ENCODE measurements at regions not wholly inside any gene's neighbourhood (a gene's known extent, or its start where the extent isn't known, plus 50 kb on each side); places are given as distances from the start of the nearest gene placed in this dataset.

- no peaks in the 10 kb centered on the region for H3K36me3 Mint-ChIP-seq (ENCODE audit: low read depth)
- no peak for ATAC-seq (ENCODE audit: low read depth)
- POLR2A ChIA-PET: no interaction called here
- H3K27ac Mint-ChIP-seq: no peak overlapping the region
- H3K4me3 Mint-ChIP-seq: no peak overlapping the region
- H3K4me1 Mint-ChIP-seq: no peaks in the 10 kb centered on the region
- DNase-seq: no peak
- CTCF ChIA-PET: no interaction called here
- no peak for TF ChIP-seq CTCF (IDR thresholded peaks at IDR 0.05)
- no peaks in the 10 kb centered on the region for H3K9me3 Mint-ChIP-seq
- intact Hi-C loops (cut with micrococcal nuclease): loop anchor here (5.0 to 10.0 kb wide), 2 partner anchors 1400 to 1923 kb away; no protein-coding TSS in a partner anchor
- no peaks in the 10 kb centered on the region for H3K27me3 Mint-ChIP-seq
These were observed 151.6 kb downstream of the TEX29 start for GRCh38 chr13:111472083-111472482.

- no peak overlapping the region for H3K4me3 Mint-ChIP-seq
- POLR2A ChIA-PET: no interaction called here
- TF ChIP-seq CTCF (IDR thresholded peaks at IDR 0.05): no peak
- DNase-seq (no peak), ATAC-seq (ENCODE audit: low read depth) (no peak)
- H3K4me1 Mint-ChIP-seq: no peaks in the 10 kb centered on the region
- no peak overlapping the region for H3K27ac Mint-ChIP-seq
- no peaks in the 10 kb centered on the region for H3K36me3 Mint-ChIP-seq (ENCODE audit: low read depth)
- no peaks in the 10 kb centered on the region for H3K27me3 Mint-ChIP-seq
- H3K9me3 Mint-ChIP-seq: no peaks in the 10 kb centered on the region
- intact Hi-C loops (cut with micrococcal nuclease): loop anchor here (5.0 to 10.0 kb wide), 2 partner anchors 1399 to 1922 kb away; no protein-coding TSS in a partner anchor
- CTCF ChIA-PET: no interaction called here
These were observed 152.4 kb downstream of the TEX29 start for GRCh38 chr13:111472559-111473460.

- ChIA-PET POLR2A (no interaction called here), CTCF (interaction anchor here (0.6 to 0.9 kb wide), 2 partner anchors 8 to 1132 kb away, joined by 3 to 5 read pairs; no protein-coding TSS in a partner anchor)
- no peak for TF ChIP-seq CTCF (IDR thresholded peaks at IDR 0.05)
- Mint-ChIP-seq H3K27me3 (no peaks in the 10 kb centered on the region), H3K4me3 (no peak overlapping the region), H3K27ac (no peak overlapping the region), H3K9me3 (no peaks in the 10 kb centered on the region), H3K36me3 (ENCODE audit: low read depth) (no peaks in the 10 kb centered on the region), H3K4me1 (no peaks in the 10 kb centered on the region)
- DNase-seq (no peak), ATAC-seq (ENCODE audit: low read depth) (no peak)
- intact Hi-C loops (cut with micrococcal nuclease): loop anchor here (5.0 to 10.0 kb wide), 2 partner anchors 1398 to 1920 kb away; no protein-coding TSS in a partner anchor
These were observed 153.9 kb downstream of the TEX29 start for GRCh38 chr13:111474136-111475002.

GRCh38 chr13:111475488-111475887 lies 155.0 kb downstream of the TEX29 start:
- no peak for DNase-seq
- H3K4me3 Mint-ChIP-seq: no peak overlapping the region
- intact Hi-C loops (cut with micrococcal nuclease): loop anchor here (10.0 kb wide), 1 partner anchor 1919 kb away; no protein-coding TSS in a partner anchor
- H3K9me3 Mint-ChIP-seq: no peaks in the 10 kb centered on the region
- POLR2A ChIA-PET: no interaction called here
- no peaks in the 10 kb centered on the region for H3K4me1 Mint-ChIP-seq
- CTCF ChIA-PET: no interaction called here
- H3K27me3 Mint-ChIP-seq: no peaks in the 10 kb centered on the region
- H3K27ac Mint-ChIP-seq: no peak overlapping the region
- no peaks in the 10 kb centered on the region for H3K36me3 Mint-ChIP-seq (ENCODE audit: low read depth)
- ATAC-seq (ENCODE audit: low read depth): no peak
- no peak for TF ChIP-seq CTCF (IDR thresholded peaks at IDR 0.05)

GRCh38 chr13:111476197-111476596 lies 155.8 kb downstream of the TEX29 start:
- Mint-ChIP-seq H3K4me3 (no peak overlapping the region), H3K9me3 (no peaks in the 10 kb centered on the region), H3K27ac (no peak overlapping the region), H3K36me3 (ENCODE audit: low read depth) (no peaks in the 10 kb centered on the region), H3K4me1 (no peaks in the 10 kb centered on the region), H3K27me3 (no peaks in the 10 kb centered on the region)
- ATAC-seq (ENCODE audit: low read depth): no peak
- TF ChIP-seq CTCF (IDR thresholded peaks at IDR 0.05): no peak
- no peak for DNase-seq
- intact Hi-C loops (cut with micrococcal nuclease): loop anchor here (10.0 kb wide), 1 partner anchor 1919 kb away; no protein-coding TSS in a partner anchor
- ChIA-PET CTCF (no interaction called here), POLR2A (no interaction called here)
